ENCODE measurements at regions not wholly inside any gene's neighbourhood (a gene's known extent, or its start where the extent isn't known, plus 50 kb on each side); places are given as distances from the start of the nearest gene placed in this dataset.
"Not testable (repeated sequence)": the region's sequence is repeated elsewhere in the genome, so short reads cannot be mapped to it uniquely, and the experiment has no call there.

DNA sequence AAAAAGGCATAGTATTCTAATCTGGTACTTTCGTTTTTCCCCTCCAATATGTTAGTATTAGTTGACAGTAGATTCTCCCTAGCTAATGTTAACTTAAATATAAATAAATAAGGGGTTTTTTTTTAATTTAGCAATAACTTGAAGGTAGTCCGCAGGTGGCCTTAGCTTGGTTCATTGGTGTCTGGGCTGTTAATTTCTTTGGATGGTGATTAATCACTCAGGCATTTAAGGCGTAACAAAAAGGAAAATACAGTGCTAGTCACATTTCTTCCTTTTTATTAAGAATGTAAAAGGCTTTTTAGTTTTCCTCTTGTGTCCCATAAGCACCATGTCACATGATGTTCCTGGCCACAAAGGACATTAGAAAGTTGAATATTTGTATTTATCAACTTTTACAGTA is 161.0 kb upstream of the POT1 start:
- POLR2A ChIA-PET, result no interaction called here

DNA sequence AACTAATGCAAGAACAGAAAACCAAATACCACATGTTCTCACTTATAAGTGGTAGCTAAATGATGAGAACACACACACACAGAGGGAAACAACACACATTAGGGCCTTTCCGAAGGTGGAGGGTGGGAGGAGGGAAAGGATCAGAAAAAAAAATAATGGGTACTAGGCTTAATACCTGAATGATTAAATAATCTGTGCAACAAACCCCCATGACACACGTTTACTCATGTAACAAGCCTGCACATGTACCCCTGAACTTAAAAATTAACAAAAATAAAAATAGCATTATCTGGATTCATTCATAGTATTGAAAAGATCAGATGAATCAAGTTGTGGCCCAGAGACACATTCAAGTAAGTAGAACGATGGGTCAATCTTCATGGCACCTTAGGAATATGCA is 159.5 kb upstream of the POT1 start:
- Mint-ChIP-seq H3K4me1 (ENCODE audit: low read depth) (no peaks in the 10 kb centered on the region), H3K36me3 (ENCODE audit: low read depth) (no peaks in the 10 kb centered on the region), H3K27me3 (ENCODE audit: low read depth) (no peaks in the 10 kb centered on the region), H3K9me3 (ENCODE audit: insufficient read depth) (no peaks in the 10 kb centered on the region), H3K4me3 (no peak overlapping the region), H3K27ac (no peak overlapping the region)
- DNase-seq (no peak), ATAC-seq (no peak)
- POLR2A ChIA-PET, result interaction anchor here (0.6 kb wide), 1 partner anchor 20 kb away, joined by 3 read pairs; no protein-coding TSS in a partner anchor
- CTCF ChIA-PET, result no interaction called here

More for the DNA sequence above, 161.0 kb upstream of the POT1 start:
- Mint-ChIP-seq H3K27me3 (ENCODE audit: low read depth) (no peaks in the 10 kb centered on the region), H3K4me1 (ENCODE audit: low read depth) (no peaks in the 10 kb centered on the region), H3K9me3 (ENCODE audit: insufficient read depth) (no peaks in the 10 kb centered on the region), H3K27ac (no peak overlapping the region), H3K36me3 (ENCODE audit: low read depth) (no peaks in the 10 kb centered on the region), H3K4me3 (no peak overlapping the region)
- ATAC-seq, result no peak
- CTCF ChIA-PET, result no interaction called here
- no peak for DNase-seq

DNA sequence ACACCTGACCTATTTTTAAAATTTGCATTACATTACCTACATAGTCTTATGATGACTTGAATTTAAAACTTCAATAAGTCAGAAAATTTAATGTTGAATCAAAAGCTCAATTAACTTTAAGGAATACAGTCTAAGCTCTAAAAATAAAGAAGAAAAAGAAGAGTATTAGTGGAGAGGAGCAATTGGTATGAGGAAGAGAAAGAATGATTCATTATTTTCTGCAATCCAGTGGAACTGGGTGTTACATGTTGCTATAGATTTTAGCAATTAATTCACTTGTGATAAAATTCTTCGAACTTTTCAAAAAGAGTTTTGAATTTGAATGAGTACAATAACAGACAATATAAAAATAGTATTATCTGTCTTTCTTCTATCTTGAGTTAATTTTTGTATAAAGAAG is 158.9 kb upstream of the POT1 start:
- H3K27ac Mint-ChIP-seq, result no peak overlapping the region
- ChIA-PET CTCF (no interaction called here), POLR2A (interaction anchor here (0.6 kb wide), 1 partner anchor 20 kb away, joined by 3 read pairs; no protein-coding TSS in a partner anchor)
- H3K4me3 Mint-ChIP-seq, result no peak overlapping the region
- H3K27me3 Mint-ChIP-seq (ENCODE audit: low read depth), result no peaks in the 10 kb centered on the region
- DNase-seq (no peak), ATAC-seq (no peak)
- no peaks in the 10 kb centered on the region for H3K4me1 Mint-ChIP-seq (ENCODE audit: low read depth)
- H3K9me3 Mint-ChIP-seq (ENCODE audit: insufficient read depth), result no peaks in the 10 kb centered on the region
- no peaks in the 10 kb centered on the region for H3K36me3 Mint-ChIP-seq (ENCODE audit: low read depth)

DNA sequence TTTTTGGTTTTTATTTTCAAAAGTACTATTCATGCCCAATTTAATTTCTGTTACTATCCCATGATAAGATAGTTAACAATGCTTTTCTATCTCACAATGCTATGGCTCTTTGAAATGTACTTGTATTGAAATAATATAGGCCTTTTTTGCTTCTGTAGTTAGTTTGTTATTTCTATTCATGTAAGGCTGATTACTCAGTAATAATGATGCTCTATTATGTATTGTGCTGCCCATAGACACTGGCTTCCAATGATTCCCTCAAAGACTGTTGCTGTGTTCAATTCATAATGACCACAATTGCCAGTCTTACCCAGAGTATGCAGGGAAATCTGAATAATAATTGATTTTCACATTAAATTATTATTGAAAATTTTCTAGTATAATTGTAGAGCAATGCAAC is 155.5 kb upstream of the POT1 start:
- Mint-ChIP-seq H3K4me1 (ENCODE audit: low read depth) (no peaks in the 10 kb centered on the region), H3K4me3 (no peak overlapping the region), H3K27me3 (ENCODE audit: low read depth) (no peaks in the 10 kb centered on the region), H3K9me3 (ENCODE audit: insufficient read depth) (no peaks in the 10 kb centered on the region), H3K36me3 (ENCODE audit: low read depth) (no peaks in the 10 kb centered on the region), H3K27ac (no peak overlapping the region)
- ATAC-seq, result no peak
- ChIA-PET POLR2A (no interaction called here), CTCF (no interaction called here)
- DNase-seq, result no peak

DNA sequence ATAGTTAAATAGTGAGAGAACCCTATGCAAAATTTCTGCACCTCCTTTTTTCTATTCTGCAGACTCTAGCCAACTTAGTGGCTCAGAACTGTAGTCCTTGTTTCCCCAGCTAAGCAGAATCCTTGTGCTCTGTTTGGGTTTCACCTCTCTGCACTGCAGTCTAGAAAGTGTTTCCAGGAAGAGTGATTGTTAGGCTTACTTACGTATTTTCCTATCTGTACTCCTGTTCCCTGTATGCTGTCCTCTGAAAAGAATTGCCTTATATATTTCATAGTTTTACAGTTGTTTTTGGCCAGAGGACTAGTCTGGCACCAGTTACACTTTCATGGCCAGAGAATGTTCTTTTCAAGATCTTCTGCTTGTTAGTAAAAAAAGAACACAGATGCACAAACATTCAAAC is 154.6 kb upstream of the POT1 start:
- ChIA-PET POLR2A (no interaction called here), CTCF (no interaction called here)
- ATAC-seq (no peak), DNase-seq (no peak)
- no peaks in the 10 kb centered on the region for H3K36me3 Mint-ChIP-seq (ENCODE audit: low read depth)
- H3K27me3 Mint-ChIP-seq (ENCODE audit: low read depth), result no peaks in the 10 kb centered on the region
- no peak overlapping the region for H3K27ac Mint-ChIP-seq
- H3K4me1 Mint-ChIP-seq (ENCODE audit: low read depth), result no peaks in the 10 kb centered on the region
- no peaks in the 10 kb centered on the region for H3K9me3 Mint-ChIP-seq (ENCODE audit: insufficient read depth)
- no peak overlapping the region for H3K4me3 Mint-ChIP-seq

DNA sequence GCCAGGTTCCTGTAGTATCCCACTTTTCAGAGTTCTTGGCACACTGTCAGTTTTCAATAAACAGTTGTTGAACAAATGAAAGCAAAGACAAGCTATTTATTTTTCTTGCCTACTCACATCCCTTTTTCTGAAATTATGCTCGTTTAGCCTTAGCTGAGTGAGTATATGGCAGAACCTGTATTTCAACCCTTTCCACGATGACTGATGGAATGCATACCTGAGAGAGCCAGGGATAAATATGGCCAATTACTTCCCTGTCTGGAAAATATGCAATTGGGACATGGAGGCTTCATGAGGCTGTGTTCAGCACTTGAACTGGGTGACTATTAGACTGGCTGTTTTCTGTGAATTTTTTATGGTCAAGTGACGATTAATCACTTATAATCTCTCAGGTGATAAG is 144.5 kb upstream of the POT1 start:
- no peaks in the 10 kb centered on the region for H3K27me3 Mint-ChIP-seq (ENCODE audit: low read depth)
- H3K9me3 Mint-ChIP-seq (ENCODE audit: insufficient read depth), result no peaks in the 10 kb centered on the region
- H3K27ac Mint-ChIP-seq, result no peak overlapping the region
- no peaks in the 10 kb centered on the region for H3K36me3 Mint-ChIP-seq (ENCODE audit: low read depth)
- no peaks in the 10 kb centered on the region for H3K4me1 Mint-ChIP-seq (ENCODE audit: low read depth)
- H3K4me3 Mint-ChIP-seq, result no peak overlapping the region
- DNase-seq, result no peak
- no peak for ATAC-seq
- ChIA-PET POLR2A (no interaction called here), CTCF (no interaction called here)

DNA sequence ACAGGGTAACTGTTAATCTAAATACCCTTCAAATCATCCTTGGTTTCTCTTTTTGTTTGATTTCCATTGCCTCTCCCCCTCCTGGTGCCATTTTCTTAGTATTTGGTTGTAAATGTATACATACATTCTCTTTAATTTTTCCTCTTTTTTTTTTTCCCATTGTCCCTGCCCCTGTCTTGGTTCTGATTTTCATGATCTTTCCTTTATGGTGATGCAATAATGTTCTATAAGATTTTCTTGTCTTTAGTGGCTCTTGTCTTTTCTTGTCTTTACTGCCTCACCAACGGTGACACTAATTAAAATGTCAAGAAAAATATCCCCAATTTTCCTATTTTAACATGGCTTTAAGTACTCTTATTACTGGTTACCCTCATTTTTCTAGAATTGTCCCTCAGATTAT is 135.9 kb upstream of the POT1 start:
- H3K27me3 Mint-ChIP-seq (ENCODE audit: low read depth), result no peaks in the 10 kb centered on the region
- CTCF ChIA-PET, result no interaction called here
- H3K4me3 Mint-ChIP-seq, result no peak overlapping the region
- POLR2A ChIA-PET, result no interaction called here
- DNase-seq (no peak), ATAC-seq (no peak)
- H3K9me3 Mint-ChIP-seq (ENCODE audit: insufficient read depth), result no peaks in the 10 kb centered on the region
- no peaks in the 10 kb centered on the region for H3K36me3 Mint-ChIP-seq (ENCODE audit: low read depth)
- no peaks in the 10 kb centered on the region for H3K4me1 Mint-ChIP-seq (ENCODE audit: low read depth)
- H3K27ac Mint-ChIP-seq, result no peak overlapping the region

DNA sequence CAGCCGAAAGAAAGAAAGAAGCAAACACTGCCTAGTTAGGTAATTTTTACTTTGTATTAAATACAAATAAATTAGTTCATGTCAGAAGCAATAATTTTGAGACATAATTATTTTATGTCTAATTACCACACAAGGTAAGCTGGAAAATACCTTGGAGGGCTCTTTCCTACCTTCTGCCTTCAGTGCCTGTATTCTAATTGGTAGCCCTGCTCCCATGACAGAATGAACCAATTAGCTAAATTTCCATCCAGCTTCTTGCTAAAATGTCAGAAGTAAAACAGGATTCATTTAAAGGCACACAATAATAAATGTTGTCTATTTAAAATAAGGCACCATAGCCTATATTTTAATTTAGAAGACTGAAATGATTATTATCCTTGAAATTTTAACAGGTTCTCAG is 135.4 kb upstream of the POT1 start:
- no peaks in the 10 kb centered on the region for H3K27me3 Mint-ChIP-seq (ENCODE audit: low read depth)
- no peaks in the 10 kb centered on the region for H3K9me3 Mint-ChIP-seq (ENCODE audit: insufficient read depth)
- H3K4me1 Mint-ChIP-seq (ENCODE audit: low read depth), result no peaks in the 10 kb centered on the region
- H3K4me3 Mint-ChIP-seq, result no peak overlapping the region
- ChIA-PET POLR2A (no interaction called here), CTCF (no interaction called here)
- ATAC-seq, result no peak
- DNase-seq, result no peak
- no peaks in the 10 kb centered on the region for H3K36me3 Mint-ChIP-seq (ENCODE audit: low read depth)
- no peak overlapping the region for H3K27ac Mint-ChIP-seq

DNA sequence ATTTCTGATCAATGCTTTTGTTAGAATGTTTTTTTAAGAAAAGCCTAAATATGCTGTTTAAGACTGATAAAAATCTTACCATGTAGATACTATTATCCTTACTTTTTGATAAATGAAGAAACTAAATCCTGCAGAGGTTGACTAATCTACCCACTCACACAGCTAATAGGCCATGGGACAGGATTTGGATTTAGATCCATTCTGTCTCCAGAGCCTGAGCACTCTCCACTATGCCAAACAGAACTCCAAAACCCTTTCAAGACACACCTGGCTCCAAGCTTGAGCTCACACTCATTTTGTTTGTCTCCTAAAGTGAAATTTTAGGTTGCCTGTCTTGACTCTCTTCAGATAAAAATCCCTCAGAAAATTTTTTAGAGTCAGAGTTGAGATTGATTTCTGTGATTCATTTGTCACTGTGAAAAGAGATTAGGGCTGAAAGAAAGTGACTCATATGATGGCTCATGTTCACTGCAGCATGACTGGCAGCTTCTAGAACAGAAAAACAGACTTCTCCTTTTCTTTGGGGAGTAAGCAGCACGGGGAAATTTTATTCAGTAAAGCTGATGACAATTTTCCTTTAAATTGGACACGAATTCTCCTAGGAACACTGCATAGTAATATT is 132.3 kb upstream of the POT1 start:
- ChIA-PET CTCF (interaction anchor here (1.0 kb wide), 1 partner anchor 12 kb away, joined by 3 read pairs; no protein-coding TSS in a partner anchor), POLR2A (no interaction called here)
- Mint-ChIP-seq H3K4me1 (ENCODE audit: low read depth) (no peaks in the 10 kb centered on the region), H3K4me3 (no peak overlapping the region), H3K36me3 (ENCODE audit: low read depth) (no peaks in the 10 kb centered on the region), H3K27ac (no peak overlapping the region), H3K27me3 (ENCODE audit: low read depth) (no peaks in the 10 kb centered on the region), H3K9me3 (ENCODE audit: insufficient read depth) (no peaks in the 10 kb centered on the region)
- DNase-seq (no peak), ATAC-seq (no peak)

DNA sequence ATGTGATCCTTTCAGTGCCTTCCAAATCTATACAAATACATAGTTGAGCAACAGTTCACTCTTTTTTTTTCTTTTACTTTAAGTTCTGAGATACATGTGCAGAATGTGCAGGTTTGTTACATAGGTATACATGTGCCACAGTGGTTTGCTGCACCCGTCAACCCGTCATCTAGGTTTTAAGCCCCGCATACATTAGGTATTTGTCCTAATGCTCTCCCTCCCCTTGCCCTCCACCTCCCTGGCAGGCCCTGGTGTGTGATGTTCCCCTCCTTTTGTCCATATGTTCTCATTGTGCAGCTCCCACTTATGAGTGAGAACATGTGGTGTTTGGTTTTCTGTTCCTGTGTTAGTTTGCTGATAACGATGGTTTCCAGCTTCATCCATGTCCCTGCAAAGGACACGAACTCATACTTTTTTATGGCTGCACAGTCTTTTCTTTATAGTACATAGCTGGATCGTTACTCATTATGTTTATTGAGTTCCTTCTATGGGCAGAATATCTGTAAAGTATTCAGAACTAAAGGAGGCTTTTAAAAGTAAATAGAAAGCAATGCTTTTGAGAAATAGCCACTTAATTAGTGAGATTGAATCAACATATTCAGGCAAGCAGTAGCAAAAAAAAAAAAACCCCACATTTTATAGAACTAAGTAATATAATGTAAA is 131.6 kb upstream of the POT1 start:
- H3K36me3 Mint-ChIP-seq (ENCODE audit: low read depth); ATAC-seq; H3K27ac Mint-ChIP-seq; H3K27me3 Mint-ChIP-seq (ENCODE audit: low read depth); DNase-seq; H3K4me1 Mint-ChIP-seq (ENCODE audit: low read depth); H3K4me3 Mint-ChIP-seq; POLR2A ChIA-PET; H3K9me3 Mint-ChIP-seq (ENCODE audit: insufficient read depth): not testable (repeated sequence)
- CTCF ChIA-PET, result interaction anchor here (1.0 kb wide), 1 partner anchor 11 kb away, joined by 3 read pairs; no protein-coding TSS in a partner anchor

DNA sequence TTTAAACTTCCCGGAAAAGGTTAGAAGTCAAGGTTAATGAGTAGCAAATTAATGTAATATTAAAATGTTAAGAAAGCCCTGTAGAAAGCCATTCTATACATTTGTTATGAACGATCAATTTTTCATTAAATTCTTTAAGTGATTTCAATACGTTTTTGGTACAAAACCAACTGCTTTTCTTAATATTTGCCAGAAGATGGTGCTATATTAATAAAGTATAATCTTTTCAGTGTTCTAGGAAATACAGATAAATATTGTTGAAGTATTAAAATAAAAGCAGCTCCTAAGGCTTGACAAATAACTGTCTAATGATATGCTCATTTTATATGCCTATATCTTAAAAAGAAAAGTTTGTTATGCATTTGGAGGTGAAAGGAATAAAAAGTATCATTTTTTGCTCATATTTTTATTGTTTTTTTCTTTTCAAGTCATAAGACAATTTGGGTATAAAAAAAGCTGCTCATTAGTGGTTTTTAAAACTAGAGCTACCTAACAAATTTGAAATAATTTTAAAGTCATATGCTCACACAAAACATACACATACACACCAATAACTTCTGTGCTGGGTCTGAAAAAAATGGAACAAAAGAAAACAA is 130.3 kb upstream of the POT1 start:
- Mint-ChIP-seq H3K4me3 (no peak overlapping the region), H3K36me3 (ENCODE audit: low read depth) (no peaks in the 10 kb centered on the region), H3K4me1 (ENCODE audit: low read depth) (no peaks in the 10 kb centered on the region), H3K9me3 (ENCODE audit: insufficient read depth) (no peaks in the 10 kb centered on the region), H3K27me3 (ENCODE audit: low read depth) (no peaks in the 10 kb centered on the region), H3K27ac (no peak overlapping the region)
- ChIA-PET POLR2A (no interaction called here), CTCF (no interaction called here)
- no peak for DNase-seq
- no peak for ATAC-seq

DNA sequence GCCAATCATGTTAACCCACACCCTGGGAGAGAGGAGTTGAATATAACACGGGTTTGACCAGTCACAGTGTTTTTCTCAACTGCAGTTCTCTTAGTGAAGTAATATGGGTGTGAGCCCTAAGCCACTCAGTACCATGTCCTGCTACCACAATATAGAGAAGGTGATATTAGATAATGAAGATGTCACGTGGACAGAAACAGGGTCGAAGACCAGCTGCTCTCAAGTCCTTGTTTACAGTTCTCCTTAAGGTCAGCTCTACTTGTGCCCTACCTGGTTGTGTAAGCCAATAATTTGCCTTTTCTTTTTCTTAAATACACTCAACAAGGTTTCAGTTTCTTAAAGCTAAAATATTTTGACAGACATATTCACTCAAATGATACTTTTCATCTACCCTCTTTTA is 128.3 kb upstream of the POT1 start:
- H3K4me1 Mint-ChIP-seq (ENCODE audit: low read depth), result no peaks in the 10 kb centered on the region
- no peaks in the 10 kb centered on the region for H3K36me3 Mint-ChIP-seq (ENCODE audit: low read depth)
- H3K4me3 Mint-ChIP-seq, result no peak overlapping the region
- ATAC-seq, result no peak
- H3K9me3 Mint-ChIP-seq (ENCODE audit: insufficient read depth), result no peaks in the 10 kb centered on the region
- no peaks in the 10 kb centered on the region for H3K27me3 Mint-ChIP-seq (ENCODE audit: low read depth)
- no peak for DNase-seq
- POLR2A ChIA-PET, result no interaction called here
- no peak overlapping the region for H3K27ac Mint-ChIP-seq
- CTCF ChIA-PET, result no interaction called here

DNA sequence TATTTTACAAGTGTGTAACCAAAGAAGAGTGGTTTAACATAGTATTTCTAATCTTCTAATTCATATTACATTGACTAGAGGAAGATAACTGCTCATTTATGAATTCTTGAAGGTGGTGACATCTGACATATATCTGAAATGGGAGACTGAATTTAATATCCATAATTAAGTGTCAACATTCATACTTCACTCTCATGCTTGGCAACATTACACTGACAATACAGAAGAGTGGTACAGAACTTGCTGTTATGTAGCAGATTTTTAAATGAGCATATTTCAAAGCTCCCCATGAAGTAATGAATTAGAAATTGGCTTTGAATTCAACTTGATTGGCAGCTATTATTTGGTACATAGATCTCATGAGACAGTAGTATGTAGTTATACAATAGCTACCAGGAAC is 125.8 kb upstream of the POT1 start:
- ChIA-PET POLR2A (no interaction called here), CTCF (no interaction called here)
- Mint-ChIP-seq H3K9me3 (ENCODE audit: insufficient read depth) (no peaks in the 10 kb centered on the region), H3K4me3 (no peak overlapping the region), H3K27me3 (ENCODE audit: low read depth) (no peaks in the 10 kb centered on the region), H3K4me1 (ENCODE audit: low read depth) (no peaks in the 10 kb centered on the region), H3K36me3 (ENCODE audit: low read depth) (no peaks in the 10 kb centered on the region), H3K27ac (no peak overlapping the region)
- DNase-seq (no peak), ATAC-seq (no peak)

All from activated CD8-positive, alpha-beta T cell treated with anti-CD3 and anti-CD28 coated beads, Interleukin-2, amount 10 ng/mL, durations not matched to agents 7 days and 5 days (primary cell).